GM12878 (cell line): ENCODE measurements at regions not wholly inside any gene's neighbourhood (a gene's known extent, or its start where the extent isn't known, plus 50 kb on each side); places are given as distances from the start of the nearest gene placed in this dataset.

Experiments used
- CHD1 ChIP-seq: IDR thresholded peaks from 2 replicates; pipeline ENCODE4 v1.6.1; 2012; ENCODE audit warnings: low read depth, low read length, improper control_type of control experiment
- EZH2 ChIP-seq: IDR thresholded peaks from 2 replicates; pipeline ENCODE4 v1.6.1; 2012; ENCODE audit warnings: low read depth, mild to moderate bottlenecking, control low read depth, inconsistent platforms, low read length, borderline replicate concordance; ENCODE audit not compliant: control insufficient read depth
- TCF7 ChIP-seq: IDR thresholded peaks from 2 replicates; pipeline ENCODE4 v1.6.1; 2014; ENCODE audit warnings: antibody characterized with exemption, borderline replicate concordance
- YBX1 ChIP-seq: fragments of 450-650 bp; IDR thresholded peaks from 2 replicates; pipeline ENCODE4 v1.6.1; 2016; ENCODE audit warnings: antibody characterized with exemption

- TF ChIP-seq TCF7 (no peak), CHD1 (no peak), EZH2 (no peak), YBX1 (no peak)
Observed at GRCh38 chr3:80017369-80017768, 249.6 kb upstream of the ROBO1 start.
